NCI-H345 (cell line): ENCODE measurements at regions not wholly inside any gene's neighbourhood (a gene's known extent, or its start where the extent isn't known, plus 50 kb on each side); places are given as distances from the start of the nearest gene placed in this dataset.

Experiments used
- DNase-seq: peaks from one replicate; lab custom pipeline; 2025; lab: John Stamatoyannopoulos, UW

GRCh38 chr1:199287206-199287605, 648.4 kb downstream of the PTPRC start:
- no peak for DNase-seq

DNA sequence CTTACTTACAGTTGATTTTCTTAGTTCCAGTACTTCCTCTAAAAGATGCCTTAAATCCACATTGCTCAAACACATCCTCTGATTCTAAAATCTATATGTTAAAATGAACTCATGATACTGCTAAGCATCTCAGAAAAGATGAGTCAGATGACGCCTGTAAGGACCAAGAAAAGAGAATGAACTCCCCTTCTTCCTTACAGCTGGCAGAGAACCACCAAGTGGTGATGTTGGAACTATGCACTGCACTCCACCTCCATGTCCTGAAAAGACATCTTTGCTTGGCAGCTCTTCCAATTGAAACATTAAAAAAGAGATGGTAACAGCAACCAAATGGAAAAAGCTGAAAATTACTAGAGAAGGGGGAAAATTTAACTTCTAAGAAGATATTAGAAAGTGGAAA, 648.8 kb downstream of the PTPRC start:
- no peak for DNase-seq

DNA sequence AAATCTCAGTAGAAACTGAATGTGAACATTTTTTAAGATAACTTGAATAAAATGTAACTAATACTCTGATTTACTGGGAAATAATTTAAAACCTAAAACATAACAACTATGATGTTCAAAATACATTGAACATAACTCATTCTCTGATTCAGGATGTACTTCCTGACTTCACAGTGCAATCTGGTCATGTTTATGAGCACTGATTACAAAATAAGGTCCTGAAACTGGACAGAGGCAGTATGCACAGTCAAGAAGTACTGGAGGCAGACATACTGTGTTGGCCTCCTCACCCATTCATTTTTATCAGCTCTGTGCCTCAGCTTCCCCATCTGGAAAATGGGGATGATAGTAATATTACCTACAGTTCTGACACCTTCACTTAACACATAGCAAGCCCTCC, 651.3 kb downstream of the PTPRC start:
- no peak for DNase-seq

- DNase-seq: no peak
Measured at GRCh38 chr1:199291022-199291740, 652.3 kb downstream of the PTPRC start.

DNA sequence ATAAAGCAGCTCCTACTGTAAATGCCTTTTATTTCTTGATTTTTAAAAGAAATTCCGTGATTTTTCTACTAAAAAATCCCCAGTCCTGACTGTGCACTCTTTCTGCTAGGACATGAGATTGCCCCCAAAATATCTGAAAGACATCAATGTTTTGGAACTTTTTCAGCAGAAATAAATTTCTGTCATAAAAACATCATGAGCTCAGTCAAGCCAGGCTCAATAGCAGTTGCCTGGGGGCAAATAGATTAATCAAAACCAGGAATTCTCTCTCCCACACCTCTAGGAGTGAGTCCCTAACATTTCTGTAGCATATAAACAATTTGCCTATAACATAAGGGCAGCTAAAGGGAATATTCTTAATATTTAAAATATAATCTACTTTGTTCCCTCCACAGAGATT, 654.1 kb downstream of the PTPRC start:
- no peak for DNase-seq

- peak; percentile 28 for DNase-seq
Measured at GRCh38 chr1:199295107-199295506, 656.3 kb downstream of the PTPRC start.

- no peak for DNase-seq
Measured at GRCh38 chr1:199297174-199297573, 658.3 kb downstream of the PTPRC start.

- DNase-seq: no peak
Measured at GRCh38 chr1:199297887-199298286, 659.0 kb downstream of the PTPRC start.

- no peak for DNase-seq
Measured at GRCh38 chr1:199298825-199299224, 660.0 kb downstream of the PTPRC start.

DNA sequence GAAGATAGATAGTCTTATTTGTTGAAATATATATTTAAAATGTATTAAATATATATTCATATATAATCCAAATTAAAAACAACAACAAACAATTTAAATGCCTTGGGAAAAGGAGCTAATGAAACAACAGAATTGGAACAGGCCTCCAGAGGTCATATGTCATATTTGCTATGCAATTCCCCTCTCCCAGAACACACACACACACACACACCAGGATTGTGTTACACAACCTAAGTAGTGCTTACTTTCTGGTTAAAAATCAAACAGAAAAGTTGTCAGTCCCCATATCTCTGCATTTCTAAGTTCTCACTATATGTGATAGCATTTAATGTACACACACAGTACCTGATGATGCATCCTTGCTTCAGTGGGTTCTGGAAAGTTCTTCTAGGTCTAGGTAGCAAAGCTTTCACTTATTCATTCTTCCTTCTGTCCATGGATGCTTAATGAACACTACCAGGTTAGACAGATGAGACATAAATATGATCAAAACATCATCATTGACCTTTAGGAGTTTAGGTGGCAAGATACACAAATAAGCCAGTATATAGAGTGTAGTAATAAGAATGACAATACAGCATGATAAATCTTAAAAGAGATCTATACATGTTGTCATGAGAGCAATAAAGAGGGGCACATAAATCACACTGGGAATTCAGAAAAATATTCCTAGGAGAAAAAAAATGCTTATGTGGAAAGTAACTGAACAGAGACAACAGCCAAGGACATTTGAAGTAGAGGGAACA, 662.8 kb downstream of the PTPRC start:
- DNase-seq: no peak

DNA sequence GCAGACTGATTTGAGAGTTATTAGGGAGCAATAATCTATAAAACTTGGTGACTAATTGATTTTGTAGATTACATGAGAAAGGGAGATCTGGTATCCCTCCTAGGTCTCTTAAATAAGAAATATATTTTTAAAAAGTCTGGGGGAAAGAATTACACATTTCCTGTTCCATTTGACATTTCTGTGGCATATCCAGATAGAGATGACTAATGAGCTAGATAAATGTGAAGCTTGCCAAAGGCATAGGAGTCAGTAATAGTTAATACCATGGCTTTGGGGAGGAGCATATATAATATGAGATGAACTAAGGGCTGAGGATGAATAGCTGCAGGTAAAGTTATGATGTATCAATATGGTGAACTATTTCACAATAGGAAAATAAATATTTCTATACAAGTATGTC, 663.7 kb downstream of the PTPRC start:
- DNase-seq: no peak

DNA sequence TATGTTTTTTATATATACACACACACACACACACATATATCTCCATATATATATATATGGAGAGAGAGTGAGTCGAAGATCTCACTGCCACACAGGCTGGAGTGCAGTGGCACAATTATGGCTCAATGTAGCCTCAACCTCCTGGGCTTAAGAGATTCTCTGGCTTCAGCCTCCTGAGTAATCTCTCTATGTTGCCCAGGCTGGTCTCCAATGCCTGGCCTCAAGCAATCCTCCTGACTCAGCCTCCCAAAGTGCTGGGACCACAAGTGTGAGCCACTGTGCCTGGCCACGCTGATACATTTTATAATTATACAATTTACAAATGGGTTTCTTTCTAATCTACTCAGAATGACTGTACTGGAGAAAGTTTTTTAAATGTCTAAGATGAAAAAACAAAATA, 664.2 kb downstream of the PTPRC start:
- DNase-seq: no peak

DNA sequence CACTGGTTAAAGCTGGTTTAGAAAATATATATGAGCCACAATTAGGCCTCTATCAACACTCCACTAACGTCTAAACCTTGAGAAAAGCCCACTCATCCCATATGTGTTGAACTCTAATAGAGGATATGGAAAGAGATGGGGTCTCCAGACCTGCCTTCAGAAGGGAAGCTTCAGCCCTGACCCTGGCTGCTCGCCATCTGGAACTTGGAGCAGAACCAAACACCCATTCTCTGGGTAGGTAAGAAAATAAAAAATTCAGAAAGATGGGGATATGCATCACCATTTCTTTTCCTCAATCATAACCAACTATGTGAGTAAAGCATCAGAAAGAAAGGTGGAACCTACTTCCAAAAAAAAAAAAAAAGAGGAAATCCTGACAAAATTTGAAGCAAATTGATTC, 666.2 kb downstream of the PTPRC start:
- no peak for DNase-seq

DNA sequence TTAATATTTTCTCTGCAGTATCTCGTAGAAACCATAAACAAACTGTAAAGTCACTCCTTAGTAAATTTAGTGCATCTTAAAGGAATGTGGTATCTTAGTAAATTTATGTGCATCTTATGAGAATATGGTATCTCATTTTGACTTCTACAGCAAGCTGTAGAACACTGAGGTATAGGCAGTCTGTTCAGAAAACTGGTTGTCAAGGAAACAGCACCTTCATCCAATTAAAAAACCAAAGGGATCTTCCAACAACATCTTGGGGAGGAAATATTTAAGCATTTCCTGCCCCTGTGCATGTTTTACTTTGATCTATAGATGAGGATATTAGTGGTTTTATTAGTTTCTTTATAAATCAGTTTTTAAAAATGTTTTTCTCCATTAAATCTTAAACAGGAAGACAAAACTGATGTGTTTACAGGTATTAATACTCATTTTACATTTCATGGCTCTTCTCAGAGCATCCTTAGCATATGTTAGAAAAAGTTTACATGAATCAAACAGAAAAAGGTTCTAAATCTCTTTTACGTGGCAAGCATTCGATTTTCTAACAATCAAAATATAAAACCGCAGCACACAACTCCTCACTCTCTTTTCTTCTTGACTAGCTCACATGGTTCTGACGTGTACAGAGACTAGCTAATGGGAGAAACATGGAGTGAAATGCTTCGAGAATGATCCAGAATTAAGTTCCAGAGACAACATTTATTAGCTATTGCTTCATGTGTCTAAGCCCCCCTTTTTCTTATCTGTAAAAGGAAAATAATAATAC, 668.8 kb downstream of the PTPRC start:
- no peak for DNase-seq

DNA sequence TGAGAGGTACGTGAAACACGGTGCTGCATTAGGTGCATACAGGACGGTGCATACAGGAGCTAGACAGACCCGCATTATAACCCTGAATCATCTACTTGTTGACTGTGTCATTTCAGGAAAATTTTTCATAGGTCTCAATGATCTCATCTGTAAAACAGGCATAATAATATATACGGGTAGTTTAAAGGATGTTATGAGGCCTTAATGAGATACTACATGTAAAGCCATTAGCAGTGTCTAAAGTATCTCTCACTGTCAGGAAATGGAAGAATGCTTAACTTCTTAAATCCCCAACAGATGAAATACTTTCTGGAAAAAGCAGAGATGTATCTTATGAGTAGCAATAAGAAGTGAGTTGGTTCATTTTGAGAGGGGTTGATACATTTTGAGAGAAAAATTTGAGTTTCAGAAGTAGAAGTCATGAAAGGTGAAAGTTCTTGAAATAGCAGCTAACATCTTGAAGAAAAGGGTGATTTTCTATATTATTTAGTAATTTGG, 669.6 kb downstream of the PTPRC start:
- no peak for DNase-seq

- no peak for DNase-seq
Measured at GRCh38 chr1:199310708-199311107, 671.9 kb downstream of the PTPRC start.

- no peak for DNase-seq
Measured at GRCh38 chr1:199311478-199312262, 672.8 kb downstream of the PTPRC start.

- DNase-seq: no peak
Measured at GRCh38 chr1:199312626-199313025, 673.8 kb downstream of the PTPRC start.

GRCh38 chr1:199313444-199313843, 674.6 kb downstream of the PTPRC start:
- no peak for DNase-seq

DNA sequence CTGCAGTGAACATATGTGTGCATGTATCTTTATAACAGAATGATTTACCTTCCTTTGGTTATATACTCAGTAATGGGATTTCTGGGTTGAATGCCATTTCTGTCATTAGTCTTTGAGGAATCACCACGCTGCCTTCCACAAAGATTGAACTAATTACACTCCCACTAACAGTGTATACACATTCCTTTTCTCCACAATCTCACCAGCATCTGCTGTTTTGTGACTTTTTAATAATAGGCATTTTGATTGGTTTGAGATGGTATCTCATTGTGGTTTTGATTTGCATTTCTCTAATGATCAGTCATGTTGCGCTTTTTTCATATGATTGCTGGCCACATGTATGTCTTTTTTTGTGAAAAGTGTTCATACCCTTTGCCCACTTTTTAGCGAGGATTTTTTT, 680.5 kb downstream of the PTPRC start:
- no peak for DNase-seq

- DNase-seq: no peak
Measured at GRCh38 chr1:199322278-199322677, 683.4 kb downstream of the PTPRC start.

- no peak for DNase-seq
Measured at GRCh38 chr1:199333180-199333579, 694.3 kb upstream of the NR5A2 start.
